ENCODE measurements at regions not wholly inside any gene's neighbourhood (a gene's known extent, or its start where the extent isn't known, plus 50 kb on each side); places are given as distances from the start of the nearest gene placed in this dataset.

DNA sequence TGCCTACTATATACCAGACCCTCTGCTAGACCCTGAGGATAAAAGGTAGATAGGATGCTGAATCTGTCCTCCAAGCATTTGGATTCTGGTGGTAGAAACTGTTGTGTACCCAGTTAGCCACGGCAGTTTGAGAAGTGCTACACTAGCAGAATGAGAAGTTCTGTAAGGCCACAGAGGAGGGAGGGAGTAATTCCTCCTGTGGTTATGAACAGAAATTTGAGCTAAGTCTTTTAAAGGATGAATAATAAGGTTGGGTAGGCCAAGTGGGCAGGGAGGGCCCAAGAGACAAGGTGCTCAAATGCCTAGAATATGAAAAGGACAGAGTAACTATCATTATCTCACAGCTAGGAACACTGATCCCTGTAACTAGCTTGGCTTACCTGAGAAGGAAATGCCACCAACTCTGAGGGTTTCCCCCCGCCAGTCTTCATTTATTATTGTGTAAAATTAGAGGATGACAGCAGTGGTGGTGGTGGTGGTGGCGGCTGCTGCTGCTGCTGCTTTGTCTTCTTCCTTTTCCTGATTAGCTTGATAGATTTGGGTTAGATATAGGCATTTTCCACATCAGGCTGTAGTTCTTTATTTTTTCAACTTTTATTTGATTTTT is 243.3 kb downstream of the PRL start:
- no peak overlapping the region for H3K4me3 ChIP-seq (ENCODE audit: insufficient read depth, low read depth, low read length)
- H3K14ac ChIP-seq (replicated peaks; ENCODE audit: low read depth, low read length) = no peak overlapping the region
- no peak overlapping the region for H4K91ac ChIP-seq (ENCODE audit: insufficient read depth, low read depth, low read length)
- no peak overlapping the region for H2AFZ ChIP-seq (replicated peaks; ENCODE audit: low read length, poor library complexity)
- H2BK15ac ChIP-seq (ENCODE audit: low read depth, low read length) = no peak overlapping the region
- peaks cover 3% of the 10 kb centered on the region; the same call in 1 of the 2 replicates for H3K9me3 ChIP-seq (ENCODE audit: control insufficient read depth, insufficient read depth, low read length)
- ATAC-seq (ENCODE audit: low read depth) (no peak), DNase-seq (no peak)
- H4K5ac ChIP-seq (ENCODE audit: low read depth, low read length) = no peak overlapping the region
- H2BK5ac ChIP-seq (ENCODE audit: low read depth, low read length, poor library complexity, severe bottlenecking) = no peak overlapping the region
- no peak overlapping the region for H3K9ac ChIP-seq (ENCODE audit: low read depth, low read length)
- no peaks in the 10 kb centered on the region for H3K79me1 ChIP-seq (ENCODE audit: low read depth in 1 of 2, low read length in 2 of 2)
- no peak overlapping the region for H3K27ac ChIP-seq (ENCODE audit: insufficient read depth, low read length)
- intact Hi-C loops (cut with micrococcal nuclease) (no loop called here), dilution Hi-C loops (cut with HindIII; ENCODE audit: low sequenced_read_pairs, unreplicated experiment) (no loop called here), in situ Hi-C loops (cut with MboI; ENCODE audit: low sequenced_read_pairs) (no loop called here)
- no peak overlapping the region for H4K8ac ChIP-seq (ENCODE audit: low read depth in 2 of 2, low read length in 2 of 2)
- ChIA-PET CTCF (no interaction called here), POLR2A (ENCODE audit: unreplicated experiment) (no interaction called here)
- H3K18ac ChIP-seq (ENCODE audit: low read depth, low read length) = no peak overlapping the region
- BruUV-seq (replicated peaks) = no TSS peak
- peaks cover 2% of the 10 kb centered on the region; the same call in 1 of the 2 replicates for H3K36me3 ChIP-seq (ENCODE audit: control insufficient read depth, insufficient read depth, low read length)
- no peaks in the 10 kb centered on the region for H4K20me1 ChIP-seq (ENCODE audit: insufficient read depth, low read length)
- no peak overlapping the region for H2AK9ac ChIP-seq (replicated peaks; ENCODE audit: low read depth, low read length, poor library complexity)
- H3K4me2 ChIP-seq (ENCODE audit: low read depth, low read length) = no peak overlapping the region
- no peaks in the 10 kb centered on the region for H3K9me1 ChIP-seq (ENCODE audit: insufficient read depth, low read length)
- no peak overlapping the region for H2AK5ac ChIP-seq (ENCODE audit: low read depth, low read length)
- no peak overlapping the region for H2BK120ac ChIP-seq (ENCODE audit: low read depth, low read length)
- H3K4me1 ChIP-seq (ENCODE audit: control insufficient read depth, insufficient read depth, low read length) = no peaks in the 10 kb centered on the region
- H2BK20ac ChIP-seq (ENCODE audit: low read depth, low read length) = no peak overlapping the region
- no peaks in the 10 kb centered on the region for H3K27me3 ChIP-seq (ENCODE audit: control insufficient read depth, insufficient read depth, low read length)
- no peak overlapping the region for H3K4ac ChIP-seq (ENCODE audit: low read depth, low read length)
- no CpG with 5 or more reads among the region's 3 CpGs for WGBS, 2 experiments (ENCODE audit: extremely low coverage in 2 of 2, insufficient read length in 1 of 2)
- TF ChIP-seq RCOR1 (IDR thresholded peaks at IDR 0.05; ENCODE audit: insufficient replicate concordance, low read length) = no peak
- TF ChIP-seq NFE2L2 (IDR thresholded peaks at IDR 0.05; ENCODE audit: low read depth, low read length) = no peak
- no peak for TF ChIP-seq RFX5 (IDR thresholded peaks at IDR 0.05; ENCODE audit: low read depth, low read length)
- no peak for TF ChIP-seq POLR2A (IDR thresholded peaks at IDR 0.05; ENCODE audit: low read depth, low read length)
- TF ChIP-seq SMC3 (IDR thresholded peaks at IDR 0.05; ENCODE audit: low read depth, low read length) = no peak
- TF ChIP-seq BHLHE40 (IDR thresholded peaks at IDR 0.05; ENCODE audit: low read depth, low read length) = no peak
- no peak for TF ChIP-seq CHD1 (IDR thresholded peaks at IDR 0.05; ENCODE audit: low read depth, low read length)
- no peak for TF ChIP-seq FOS (IDR thresholded peaks at IDR 0.05; ENCODE audit: low read depth, low read length)
- TF ChIP-seq, protein P1, sequence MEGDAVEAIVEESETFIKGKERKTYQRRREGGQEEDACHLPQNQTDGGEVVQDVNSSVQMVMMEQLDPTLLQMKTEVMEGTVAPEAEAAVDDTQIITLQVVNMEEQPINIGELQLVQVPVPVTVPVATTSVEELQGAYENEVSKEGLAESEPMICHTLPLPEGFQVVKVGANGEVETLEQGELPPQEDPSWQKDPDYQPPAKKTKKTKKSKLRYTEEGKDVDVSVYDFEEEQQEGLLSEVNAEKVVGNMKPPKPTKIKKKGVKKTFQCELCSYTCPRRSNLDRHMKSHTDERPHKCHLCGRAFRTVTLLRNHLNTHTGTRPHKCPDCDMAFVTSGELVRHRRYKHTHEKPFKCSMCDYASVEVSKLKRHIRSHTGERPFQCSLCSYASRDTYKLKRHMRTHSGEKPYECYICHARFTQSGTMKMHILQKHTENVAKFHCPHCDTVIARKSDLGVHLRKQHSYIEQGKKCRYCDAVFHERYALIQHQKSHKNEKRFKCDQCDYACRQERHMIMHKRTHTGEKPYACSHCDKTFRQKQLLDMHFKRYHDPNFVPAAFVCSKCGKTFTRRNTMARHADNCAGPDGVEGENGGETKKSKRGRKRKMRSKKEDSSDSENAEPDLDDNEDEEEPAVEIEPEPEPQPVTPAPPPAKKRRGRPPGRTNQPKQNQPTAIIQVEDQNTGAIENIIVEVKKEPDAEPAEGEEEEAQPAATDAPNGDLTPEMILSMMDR (conservative IDR thresholded peaks at IDR 0.05; ENCODE audit: low read depth, low read length) = no peak
- no peak for TF ChIP-seq MAZ (IDR thresholded peaks at IDR 0.05; ENCODE audit: borderline replicate concordance, low read depth, low read length)
- TF ChIP-seq RAD21 (IDR thresholded peaks at IDR 0.05; ENCODE audit: low read length) = no peak
- TF ChIP-seq, protein P2, sequence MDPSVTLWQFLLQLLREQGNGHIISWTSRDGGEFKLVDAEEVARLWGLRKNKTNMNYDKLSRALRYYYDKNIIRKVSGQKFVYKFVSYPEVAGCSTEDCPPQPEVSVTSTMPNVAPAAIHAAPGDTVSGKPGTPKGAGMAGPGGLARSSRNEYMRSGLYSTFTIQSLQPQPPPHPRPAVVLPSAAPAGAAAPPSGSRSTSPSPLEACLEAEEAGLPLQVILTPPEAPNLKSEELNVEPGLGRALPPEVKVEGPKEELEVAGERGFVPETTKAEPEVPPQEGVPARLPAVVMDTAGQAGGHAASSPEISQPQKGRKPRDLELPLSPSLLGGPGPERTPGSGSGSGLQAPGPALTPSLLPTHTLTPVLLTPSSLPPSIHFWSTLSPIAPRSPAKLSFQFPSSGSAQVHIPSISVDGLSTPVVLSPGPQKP (IDR thresholded peaks at IDR 0.05; ENCODE audit: borderline replicate concordance, low read depth, low read length) = no peak
- no peak for TF ChIP-seq CEBPB (IDR thresholded peaks at IDR 0.05; ENCODE audit: low read depth, low read length)
- TF ChIP-seq, protein P3, sequence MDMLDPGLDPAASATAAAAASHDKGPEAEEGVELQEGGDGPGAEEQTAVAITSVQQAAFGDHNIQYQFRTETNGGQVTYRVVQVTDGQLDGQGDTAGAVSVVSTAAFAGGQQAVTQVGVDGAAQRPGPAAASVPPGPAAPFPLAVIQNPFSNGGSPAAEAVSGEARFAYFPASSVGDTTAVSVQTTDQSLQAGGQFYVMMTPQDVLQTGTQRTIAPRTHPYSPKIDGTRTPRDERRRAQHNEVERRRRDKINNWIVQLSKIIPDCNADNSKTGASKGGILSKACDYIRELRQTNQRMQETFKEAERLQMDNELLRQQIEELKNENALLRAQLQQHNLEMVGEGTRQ (IDR thresholded peaks at IDR 0.05; ENCODE audit: low read depth, low read length) = no peak
- TF ChIP-seq MAFK (IDR thresholded peaks at IDR 0.05; ENCODE audit: low read depth, low read length) = no peak
- H3K56ac ChIP-seq (ENCODE audit: extremely low read depth, insufficient read depth, low read length) = no peak overlapping the region; the same call in 1 of the 2 replicates
- H3K23ac ChIP-seq (ENCODE audit: low read depth, low read length) = no peak overlapping the region
